Brain pericyte (primary cell): ENCODE measurements at regions not wholly inside any gene's neighbourhood (a gene's known extent, or its start where the extent isn't known, plus 50 kb on each side); places are given as distances from the start of the nearest gene placed in this dataset.
A peak's percentile ranks its signal among the peaks of the same experiment; 100 is the strongest.
"Not testable (repeated sequence)": the region's sequence is repeated elsewhere in the genome, so short reads cannot be mapped to it uniquely, and the experiment has no call there.

Source experiments
- DNase-seq: peaks from one replicate; pipeline ENCODE4 v3.0.0-alpha.2; 2012; ENCODE audit warnings: low read depth, low spot score

GRCh38 chr5:90071066-90071465 is 338.5 kb downstream of the CETN3 start:
- no peak for DNase-seq

GRCh38 chr5:90066920-90067319 is 342.6 kb downstream of the CETN3 start:
- DNase-seq: no peak

- DNase-seq: no peak
These were observed 352.4 kb downstream of the CETN3 start for GRCh38 chr5:90056911-90057705.

- no peak for DNase-seq
These were observed 353.7 kb downstream of the CETN3 start for GRCh38 chr5:90055831-90056328.

- DNase-seq: no peak
These were observed 354.9 kb downstream of the CETN3 start for GRCh38 chr5:90054612-90055011.

GRCh38 chr5:90051756-90052155 is 357.8 kb downstream of the CETN3 start:
- DNase-seq: no peak

- no peak for DNase-seq
These were observed 359.5 kb downstream of the CETN3 start for GRCh38 chr5:90050103-90050502.

GRCh38 chr5:90047113-90047512 is 362.4 kb downstream of the CETN3 start:
- DNase-seq: no peak

GRCh38 chr5:90040082-90040481 is 369.5 kb downstream of the CETN3 start:
- DNase-seq: not testable (repeated sequence)

GRCh38 chr5:90037646-90038045 is 371.9 kb downstream of the CETN3 start:
- no peak for DNase-seq

- no peak for DNase-seq
These were observed 386.9 kb downstream of the CETN3 start for GRCh38 chr5:90022711-90023053.

- DNase-seq: no peak
These were observed 387.4 kb downstream of the CETN3 start for GRCh38 chr5:90022002-90022710.

GRCh38 chr5:90020575-90021538 is 388.7 kb downstream of the CETN3 start:
- peak; percentile 76 for DNase-seq

GRCh38 chr5:90017239-90017638 is 392.3 kb downstream of the CETN3 start:
- DNase-seq: no peak

GRCh38 chr5:90015584-90016018 is 394.0 kb downstream of the CETN3 start:
- no peak for DNase-seq

- DNase-seq: no peak
These were observed 395.1 kb downstream of the CETN3 start for GRCh38 chr5:90014420-90014819.

- no peak for DNase-seq
These were observed 409.2 kb downstream of the CETN3 start for GRCh38 chr5:90000351-90000750.

- no peak for DNase-seq
These were observed 410.8 kb downstream of the CETN3 start for GRCh38 chr5:89998519-89999305.

- no peak for DNase-seq
These were observed 412.7 kb downstream of the CETN3 start for GRCh38 chr5:89996890-89997289.

- DNase-seq: no peak
These were observed 413.2 kb downstream of the CETN3 start for GRCh38 chr5:89996335-89996734.

GRCh38 chr5:89994266-89994665 is 415.3 kb downstream of the CETN3 start:
- DNase-seq: no peak
